HepG2 (cell line): ENCODE measurements at regions not wholly inside any gene's neighbourhood (a gene's known extent, or its start where the extent isn't known, plus 50 kb on each side); places are given as distances from the start of the nearest gene placed in this dataset.

Experiments used
- CEBPG ChIP-seq: IDR thresholded peaks from 2 replicates; pipeline ENCODE4 v1.6.1; 2016
- FIP1L1 ChIP-seq: fragments of 200-400 bp; formaldehyde crosslinking; IDR thresholded peaks from 2 replicates; pipeline ENCODE4 v1.6.1; 2018; ENCODE audit warnings: low read depth, mild to moderate bottlenecking, low read length, moderate library complexity, borderline replicate concordance; ENCODE audit not compliant: insufficient read depth
- HES4 ChIP-seq: sonication (generic); formaldehyde crosslinking; IDR thresholded peaks from 2 replicates; pipeline ENCODE4 v1.9.0; 2021; ENCODE audit warnings: mild to moderate bottlenecking, missing genetic modification reagents, borderline replicate concordance
- HNRNPLL ChIP-seq: fragments of 200-400 bp; formaldehyde crosslinking; IDR thresholded peaks from 2 replicates; pipeline ENCODE4 v1.6.1; 2017; ENCODE audit warnings: mild to moderate bottlenecking, low read depth, low read length; ENCODE audit not compliant: poor library complexity, severe bottlenecking
- MLLT10 ChIP-seq: sonication (generic); formaldehyde crosslinking; IDR thresholded peaks from 2 replicates; pipeline ENCODE4 v1.4.0; 2020; ENCODE audit warnings: missing genetic modification reagents
- MXD3 ChIP-seq: IDR thresholded peaks from 2 replicates; pipeline ENCODE4 v1.6.1; 2016; ENCODE audit warnings: mild to moderate bottlenecking, missing biosample characterization, missing genetic modification reagents
- NPAS2 ChIP-seq: sonication (generic); formaldehyde crosslinking; IDR thresholded peaks from 2 replicates; pipeline ENCODE4 v1.8.0; 2022; ENCODE audit warnings: mild to moderate bottlenecking, missing genetic modification reagents, borderline replicate concordance
- POLR2AphosphoS2 ChIP-seq: IDR thresholded peaks from 2 replicates; pipeline ENCODE4 v1.6.1; 2011; ENCODE audit warnings: low read depth, low read length, improper control_type of control experiment
- RORA ChIP-seq: sonication (generic); formaldehyde crosslinking; IDR thresholded peaks from 2 replicates; pipeline ENCODE4 v1.5.0; 2020; ENCODE audit warnings: mild to moderate bottlenecking, missing genetic modification reagents, moderate library complexity
- TBP ChIP-seq: sonication (generic); formaldehyde crosslinking; IDR thresholded peaks from 2 replicates; pipeline ENCODE4 v1.5.0; 2020; ENCODE audit warnings: missing genetic modification reagents
- ZBTB14 ChIP-seq: sonication (generic); formaldehyde crosslinking; IDR thresholded peaks from 2 replicates; pipeline ENCODE4 v1.4.0; 2020; ENCODE audit warnings: missing genetic modification reagents
- ZNF207 ChIP-seq: fragments of 450-650 bp; IDR thresholded peaks from 2 replicates; pipeline ENCODE4 v1.6.1; 2016; ENCODE audit warnings: antibody characterized with exemption, borderline replicate concordance
- ZNF263 ChIP-seq: sonication (generic); formaldehyde crosslinking; IDR thresholded peaks from 2 replicates; pipeline ENCODE4 v1.4.0; 2020; ENCODE audit warnings: missing genetic modification reagents
- ZNF333 ChIP-seq: sonication (generic); formaldehyde crosslinking; IDR thresholded peaks from 2 replicates; pipeline ENCODE4 v1.4.0; 2020; ENCODE audit warnings: mild to moderate bottlenecking, missing genetic modification reagents, borderline replicate concordance
- ZNF367 ChIP-seq: sonication (generic); formaldehyde crosslinking; IDR thresholded peaks from 2 replicates; pipeline ENCODE4 v1.4.0; 2020; ENCODE audit warnings: missing genetic modification reagents, borderline replicate concordance
- ZNF44 ChIP-seq: sonication (generic); formaldehyde crosslinking; IDR thresholded peaks from 2 replicates; pipeline ENCODE4 v1.5.1; 2020; ENCODE audit warnings: mild to moderate bottlenecking, missing genetic modification reagents
- ZNF720 ChIP-seq: sonication (generic); formaldehyde crosslinking; IDR thresholded peaks from 2 replicates; pipeline ENCODE4 v1.4.0; 2020; ENCODE audit warnings: missing genetic modification reagents
- ZNF749 ChIP-seq: sonication (generic); formaldehyde crosslinking; IDR thresholded peaks from 2 replicates; pipeline ENCODE4 v1.8.0; 2022; ENCODE audit warnings: mild to moderate bottlenecking, missing genetic modification reagents, moderate library complexity, borderline replicate concordance
- ZNF766 ChIP-seq: sonication (generic); formaldehyde crosslinking; IDR thresholded peaks from 2 replicates; pipeline ENCODE4 v1.5.0; 2020; ENCODE audit warnings: missing genetic modification reagents, borderline replicate concordance
- TF ChIP-seq, protein P1 (sequence below), 2 experiments: sonication (generic) in 1 of 2; formaldehyde crosslinking in 1 of 2; IDR thresholded peaks; 2 replicates each; pipeline versions ENCODE4 v1.5.1 to v1.6.1; 2011 to 2020; ENCODE audit warnings: borderline replicate concordance in 1 of 2, low read depth in 1 of 2, low read length in 1 of 2, mild to moderate bottlenecking in 1 of 2, missing genetic modification reagents in 1 of 2, moderate library complexity in 1 of 2
- TF ChIP-seq, protein P2 (sequence below): fragments of 450-650 bp; IDR thresholded peaks from 2 replicates; pipeline ENCODE4 v1.6.1; 2017
- TF ChIP-seq, protein P3 (sequence below): sonication (generic); formaldehyde crosslinking; IDR thresholded peaks from 2 replicates; pipeline ENCODE4 v1.4.0; 2020; ENCODE audit warnings: missing genetic modification reagents

- TF ChIP-seq ZNF263 (CRISPR knock-in tag) (no peak), ZNF333 (CRISPR knock-in tag) (no peak), MXD3 (no peak), MLLT10 (CRISPR knock-in tag) (no peak), ZNF44 (CRISPR knock-in tag) (no peak), HES4 (CRISPR knock-in tag) (no peak), POLR2AphosphoS2 (no peak), HNRNPLL (no peak), RORA (CRISPR knock-in tag) (no peak), ZNF766 (CRISPR knock-in tag) (no peak), CEBPG (CRISPR knock-in tag) (no peak), ZNF720 (no peak), ZNF207 (no peak), ZBTB14 (CRISPR knock-in tag) (no peak), FIP1L1 (no peak), TBP (no peak), NPAS2 (CRISPR knock-in tag) (no peak), ZNF749 (CRISPR knock-in tag) (no peak), ZNF367 (CRISPR knock-in tag) (no peak)
- TF ChIP-seq, protein P1, sequence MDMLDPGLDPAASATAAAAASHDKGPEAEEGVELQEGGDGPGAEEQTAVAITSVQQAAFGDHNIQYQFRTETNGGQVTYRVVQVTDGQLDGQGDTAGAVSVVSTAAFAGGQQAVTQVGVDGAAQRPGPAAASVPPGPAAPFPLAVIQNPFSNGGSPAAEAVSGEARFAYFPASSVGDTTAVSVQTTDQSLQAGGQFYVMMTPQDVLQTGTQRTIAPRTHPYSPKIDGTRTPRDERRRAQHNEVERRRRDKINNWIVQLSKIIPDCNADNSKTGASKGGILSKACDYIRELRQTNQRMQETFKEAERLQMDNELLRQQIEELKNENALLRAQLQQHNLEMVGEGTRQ (IDR thresholded peaks at IDR 0.05; ENCODE audit: low read depth, low read length): no peak
- TF ChIP-seq, protein P1 (CRISPR knock-in tag; IDR thresholded peaks at IDR 0.05; ENCODE audit: borderline replicate concordance): no peak
- TF ChIP-seq, protein P2, sequence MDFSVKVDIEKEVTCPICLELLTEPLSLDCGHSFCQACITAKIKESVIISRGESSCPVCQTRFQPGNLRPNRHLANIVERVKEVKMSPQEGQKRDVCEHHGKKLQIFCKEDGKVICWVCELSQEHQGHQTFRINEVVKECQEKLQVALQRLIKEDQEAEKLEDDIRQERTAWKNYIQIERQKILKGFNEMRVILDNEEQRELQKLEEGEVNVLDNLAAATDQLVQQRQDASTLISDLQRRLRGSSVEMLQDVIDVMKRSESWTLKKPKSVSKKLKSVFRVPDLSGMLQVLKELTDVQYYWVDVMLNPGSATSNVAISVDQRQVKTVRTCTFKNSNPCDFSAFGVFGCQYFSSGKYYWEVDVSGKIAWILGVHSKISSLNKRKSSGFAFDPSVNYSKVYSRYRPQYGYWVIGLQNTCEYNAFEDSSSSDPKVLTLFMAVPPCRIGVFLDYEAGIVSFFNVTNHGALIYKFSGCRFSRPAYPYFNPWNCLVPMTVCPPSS: no peak
- TF ChIP-seq, protein P3, sequence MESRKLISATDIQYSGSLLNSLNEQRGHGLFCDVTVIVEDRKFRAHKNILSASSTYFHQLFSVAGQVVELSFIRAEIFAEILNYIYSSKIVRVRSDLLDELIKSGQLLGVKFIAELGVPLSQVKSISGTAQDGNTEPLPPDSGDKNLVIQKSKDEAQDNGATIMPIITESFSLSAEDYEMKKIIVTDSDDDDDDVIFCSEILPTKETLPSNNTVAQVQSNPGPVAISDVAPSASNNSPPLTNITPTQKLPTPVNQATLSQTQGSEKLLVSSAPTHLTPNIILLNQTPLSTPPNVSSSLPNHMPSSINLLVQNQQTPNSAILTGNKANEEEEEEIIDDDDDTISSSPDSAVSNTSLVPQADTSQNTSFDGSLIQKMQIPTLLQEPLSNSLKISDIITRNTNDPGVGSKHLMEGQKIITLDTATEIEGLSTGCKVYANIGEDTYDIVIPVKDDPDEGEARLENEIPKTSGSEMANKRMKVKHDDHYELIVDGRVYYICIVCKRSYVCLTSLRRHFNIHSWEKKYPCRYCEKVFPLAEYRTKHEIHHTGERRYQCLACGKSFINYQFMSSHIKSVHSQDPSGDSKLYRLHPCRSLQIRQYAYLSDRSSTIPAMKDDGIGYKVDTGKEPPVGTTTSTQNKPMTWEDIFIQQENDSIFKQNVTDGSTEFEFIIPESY (CRISPR knock-in tag): peak; percentile 40; the same call in 1 of the 2 replicates
Observed at GRCh38 chr19:56980906-56981305, 138.9 kb upstream of the USP29 start (continued).
